GM19395 (cell line): ENCODE measurements at regions not wholly inside any gene's neighbourhood (a gene's known extent, or its start where the extent isn't known, plus 50 kb on each side); places are given as distances from the start of the nearest gene placed in this dataset.

Source experiments
- ATAC-seq: cut with Tn5 transposase; IDR thresholded peaks from one replicate; pipeline ENCODE4 v1.9.1; 2021; ENCODE audit warnings: mild to moderate bottlenecking, moderate library complexity; ENCODE audit not compliant: unreplicated experiment

- ATAC-seq: no peak
Observed at GRCh38 chr2:138104071-138104470, 139.8 kb downstream of the HNMT start.

DNA sequence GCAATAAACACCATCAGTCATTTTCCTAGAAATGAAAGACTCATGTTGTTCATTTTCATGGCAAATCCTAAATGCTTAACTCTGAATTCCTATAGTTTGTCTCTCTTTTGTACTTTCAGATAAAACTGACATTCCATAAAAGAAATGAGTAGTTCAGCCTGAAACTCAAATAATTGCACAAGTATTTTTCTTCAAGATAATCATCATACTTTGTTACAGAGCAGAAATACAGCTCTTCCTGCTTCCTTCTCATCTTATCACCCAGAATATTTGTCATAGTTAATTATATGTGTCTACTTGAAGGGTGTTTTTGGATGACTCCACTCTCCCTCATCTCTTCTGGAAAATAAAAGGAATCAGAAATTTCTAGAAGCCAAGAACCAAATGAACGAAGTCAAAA, 141.1 kb downstream of the HNMT start:
- ATAC-seq: no peak

DNA sequence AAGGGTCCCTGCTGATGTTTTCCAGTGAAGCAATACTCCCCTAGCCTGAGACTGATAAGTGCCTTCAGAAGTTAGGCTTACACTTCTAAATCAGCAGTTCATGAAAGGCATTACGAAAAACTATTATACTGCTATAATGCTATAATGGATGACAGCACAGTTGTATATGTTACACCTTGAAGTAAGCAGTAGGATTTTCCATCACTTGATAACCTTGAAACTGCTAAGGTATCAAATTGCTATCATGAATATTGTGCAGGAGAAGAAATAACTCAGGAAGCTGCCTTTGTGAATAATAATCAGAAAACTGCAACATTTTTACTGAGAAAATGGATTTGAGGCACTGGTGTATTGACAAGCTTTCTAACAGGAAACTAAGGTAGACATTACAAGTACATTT, 142.3 kb downstream of the HNMT start:
- ATAC-seq: no peak

GRCh38 chr2:138107288-138107687, 143.0 kb downstream of the HNMT start:
- no peak for ATAC-seq

GRCh38 chr2:138110453-138111083, 146.3 kb downstream of the HNMT start:
- ATAC-seq: no peak

- no peak for ATAC-seq
Observed at GRCh38 chr2:138112536-138112935, 148.3 kb downstream of the HNMT start.

- no peak for ATAC-seq
Observed at GRCh38 chr2:138113871-138114525, 149.7 kb downstream of the HNMT start.

DNA sequence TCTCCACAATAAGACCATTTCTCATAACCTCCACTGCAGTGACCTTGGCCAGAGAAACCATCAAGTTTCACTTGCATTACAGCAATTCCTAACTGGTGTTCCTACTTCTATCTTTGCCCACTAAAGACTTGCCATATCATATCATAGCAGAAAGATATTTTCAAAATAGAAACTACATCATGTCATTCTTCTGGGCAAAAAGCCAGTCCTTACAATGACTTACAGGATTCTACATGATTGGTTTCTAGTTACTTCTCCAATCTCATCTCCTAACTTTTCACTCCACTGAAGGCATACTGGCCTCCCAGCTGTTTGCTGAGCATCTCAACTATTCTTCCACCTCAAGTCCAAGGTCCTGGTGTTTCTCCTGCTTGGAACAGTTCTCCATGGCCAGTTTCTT, 151.4 kb downstream of the HNMT start:
- ATAC-seq: no peak

- ATAC-seq: no peak
Observed at GRCh38 chr2:138116456-138116855, 152.2 kb downstream of the HNMT start.

DNA sequence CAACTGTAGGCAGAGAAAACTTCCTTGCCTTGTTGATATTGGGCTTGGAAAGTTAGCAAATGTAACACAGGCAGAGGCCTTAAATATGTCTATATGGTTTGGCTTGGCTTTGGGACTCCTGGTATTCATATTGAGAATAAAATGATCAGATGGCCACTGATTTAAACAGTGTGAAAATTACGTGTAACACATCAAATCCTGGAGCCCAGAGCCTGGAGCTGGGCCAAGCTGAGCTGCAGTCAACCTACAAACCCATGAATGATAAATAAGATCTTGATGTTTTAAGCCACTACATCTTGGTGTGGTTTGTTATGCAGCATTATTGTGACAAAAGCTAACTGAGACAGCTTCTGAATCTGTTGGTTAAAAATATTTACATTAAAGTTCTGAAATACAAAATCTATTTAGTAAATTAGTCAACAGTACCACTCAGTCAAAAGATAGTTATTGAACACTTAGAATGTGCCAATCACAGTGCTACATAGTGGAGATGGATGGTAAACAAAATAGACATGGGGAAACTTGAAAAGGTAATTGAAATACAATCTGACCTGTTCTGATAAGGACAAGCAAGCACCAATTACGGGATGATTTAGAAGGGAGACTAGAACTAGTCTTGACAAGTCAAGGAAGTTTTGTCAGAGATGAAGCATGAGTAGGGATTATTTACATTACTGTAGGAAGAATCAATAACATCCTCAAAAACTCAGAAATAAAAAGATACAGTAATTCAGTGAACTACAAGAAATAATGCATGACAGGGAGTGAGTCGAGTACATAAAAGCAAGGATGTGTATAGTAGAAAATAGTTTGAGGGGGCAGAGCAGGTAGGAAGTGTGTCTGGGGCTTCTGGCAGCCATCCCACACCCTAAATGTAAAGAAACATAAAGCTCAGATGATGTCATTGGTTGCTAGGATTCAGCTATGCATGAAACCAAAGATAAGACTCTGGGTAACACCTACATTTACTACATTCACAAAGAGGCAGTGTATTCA, 157.7 kb downstream of the HNMT start:
- no peak for ATAC-seq

GRCh38 chr2:138122891-138123290, 158.6 kb downstream of the HNMT start:
- ATAC-seq: no peak

GRCh38 chr2:138123741-138124140, 159.5 kb downstream of the HNMT start:
- no peak for ATAC-seq

DNA sequence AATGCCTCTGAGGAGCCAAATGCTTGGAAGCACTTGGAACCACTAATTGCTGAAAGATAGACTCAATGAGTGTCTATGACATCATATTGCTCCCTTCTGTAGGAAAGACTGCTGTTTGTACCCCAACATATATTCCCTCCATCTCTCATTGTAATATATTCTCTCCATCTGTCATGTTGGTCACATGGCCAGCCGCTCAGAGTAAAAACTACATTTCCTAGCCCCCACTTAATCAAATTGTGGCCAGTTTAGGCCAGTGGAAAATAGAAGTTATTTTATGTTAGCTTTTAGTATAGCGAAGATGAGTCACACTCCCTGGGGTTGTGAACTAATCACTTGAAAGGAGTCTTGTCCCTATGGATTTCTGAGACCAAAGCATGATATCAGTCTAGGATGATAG, 160.2 kb downstream of the HNMT start:
- no peak for ATAC-seq

GRCh38 chr2:138125306-138126288, 161.3 kb downstream of the HNMT start:
- ATAC-seq: no peak

DNA sequence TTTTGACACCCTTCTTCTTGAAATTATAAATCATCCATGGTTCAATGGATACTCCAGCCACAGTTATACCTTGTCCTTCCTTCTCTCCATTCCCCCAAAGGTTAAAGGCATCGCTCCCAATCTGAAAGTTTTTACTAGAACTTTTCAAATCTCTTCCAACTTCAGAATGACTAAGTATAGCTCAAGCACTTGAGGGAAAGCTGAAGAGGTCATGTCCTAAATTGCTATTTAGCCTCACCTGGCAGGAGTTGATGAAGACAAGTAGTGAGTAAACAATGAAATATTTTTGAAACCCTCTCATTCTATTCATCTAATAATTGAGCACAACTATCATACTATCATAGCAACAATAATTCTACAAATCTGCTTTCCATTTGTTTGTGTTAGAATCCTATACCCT, 167.8 kb downstream of the HNMT start:
- ATAC-seq: no peak

DNA sequence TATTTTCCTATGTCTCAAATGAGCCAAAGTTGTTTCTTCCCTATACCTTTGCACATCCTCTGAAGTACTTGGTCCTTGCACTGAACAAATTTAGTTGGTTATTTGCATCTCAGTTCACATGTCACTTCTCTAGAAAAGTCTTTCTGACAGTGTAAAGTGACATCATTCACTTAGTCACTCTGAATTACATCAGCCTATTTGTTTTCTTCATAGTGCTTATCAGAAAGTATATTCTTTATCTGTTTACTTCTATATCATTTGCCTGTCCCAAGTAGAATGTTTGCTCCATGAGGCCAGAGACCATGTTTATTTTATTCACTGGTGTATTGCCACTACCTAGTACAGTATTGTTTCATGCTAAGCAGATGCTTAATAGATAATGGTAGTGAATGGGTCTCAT, 173.7 kb downstream of the HNMT start:
- no peak for ATAC-seq

- no peak for ATAC-seq
Observed at GRCh38 chr2:138147796-138148195, 183.5 kb downstream of the HNMT start.

DNA sequence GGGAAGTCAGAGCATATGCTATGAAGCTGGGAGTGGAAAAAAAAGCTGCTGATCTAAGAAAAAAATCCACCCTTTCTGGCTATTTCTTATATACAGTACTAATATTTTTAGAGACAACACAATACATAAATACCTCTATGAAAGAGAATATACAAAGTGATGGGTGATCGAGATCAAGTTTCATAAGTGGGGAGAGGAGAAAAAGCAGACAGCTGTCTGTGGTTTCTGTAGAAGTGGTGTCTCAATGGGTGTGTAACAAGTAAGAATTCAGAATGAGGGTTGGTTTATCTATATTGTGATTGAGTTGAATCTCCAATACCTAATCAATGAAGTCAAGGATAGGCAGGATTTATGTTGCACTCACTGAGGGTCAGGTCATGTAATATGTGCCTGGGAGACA, 191.0 kb downstream of the HNMT start:
- ATAC-seq: no peak

GRCh38 chr2:138157372-138157771, 193.1 kb downstream of the HNMT start:
- no peak for ATAC-seq

GRCh38 chr2:138170485-138170884, 206.2 kb downstream of the HNMT start:
- ATAC-seq: no peak

DNA sequence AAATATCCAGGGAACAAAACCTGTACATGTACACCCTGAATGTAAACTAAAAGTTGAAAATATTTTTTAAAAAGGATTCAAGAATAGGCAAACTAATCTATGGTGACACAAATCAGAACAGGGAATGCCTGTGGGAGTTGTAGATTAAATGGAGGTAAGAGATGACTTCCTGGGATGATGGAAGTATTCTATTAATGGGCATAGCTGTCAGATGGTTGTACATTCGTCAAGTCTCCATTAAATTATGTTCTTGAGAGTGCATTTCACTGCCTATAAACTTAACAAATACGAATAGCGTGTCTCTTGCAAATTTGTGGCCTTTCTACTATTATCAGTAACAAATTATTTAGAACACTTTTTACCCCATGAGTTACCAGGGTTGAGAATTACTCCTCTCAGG, 207.0 kb downstream of the HNMT start:
- no peak for ATAC-seq
